MCF 10A (cell line): ENCODE measurements at regions not wholly inside any gene's neighbourhood (a gene's known extent, or its start where the extent isn't known, plus 50 kb on each side); places are given as distances from the start of the nearest gene placed in this dataset.
A peak's percentile ranks its signal among the peaks of the same experiment; 100 is the strongest.

Experiments used
- BruUV-seq: library from RNA; stranded (reverse); fragments of 400-500 nt; replicated peaks from 2 replicates; lab custom pipeline; 2021; lab: Mats Ljungman, UMichigan
- CTCF ChIA-PET: fragments of 300-600 bp; sonication (Branson Sonifier 250); formaldehyde crosslinking; extraction: SDS; loops from one replicate; lab custom pipeline; 2021; ENCODE audit warnings: antibody characterized with exemption, inconsistent platforms; lab: Yijun Ruan, JAX
- POLR2A ChIA-PET: fragments of 300-600, 350-650 bp; sonication (Branson Sonifier 250); formaldehyde crosslinking; extraction: SDS; loops from one replicate; lab custom pipeline; 2020; ENCODE audit warnings: antibody characterized with exemption, inconsistent platforms; lab: Yijun Ruan, JAX
- DNase-seq: peaks from one replicate; pipeline ENCODE4 v3.0.0-alpha.2; 2018; ENCODE audit not compliant: unreplicated experiment
- H3K27ac Mint-ChIP-seq: one replicate; pipeline ENCODE4 v1.8.0; 2022; ENCODE audit warnings: mild to moderate bottlenecking, low read depth, mixed read lengths; ENCODE audit not compliant: unreplicated experiment
- H3K27me3 Mint-ChIP-seq: one replicate; pipeline ENCODE4 v1.8.0; 2022; ENCODE audit warnings: mixed read lengths; ENCODE audit not compliant: insufficient read depth, unreplicated experiment
- H3K36me3 Mint-ChIP-seq: one replicate; pipeline ENCODE4 v1.8.0; 2022; ENCODE audit warnings: mild to moderate bottlenecking, moderate library complexity, mixed read lengths; ENCODE audit not compliant: insufficient read depth, unreplicated experiment
- H3K4me1 Mint-ChIP-seq: one replicate; pipeline ENCODE4 v1.8.0; 2022; ENCODE audit warnings: mixed read lengths; ENCODE audit not compliant: insufficient read depth, unreplicated experiment
- H3K4me3 Mint-ChIP-seq: one replicate; pipeline ENCODE4 v1.8.0; 2022; ENCODE audit warnings: mild to moderate bottlenecking, moderate library complexity, mixed read lengths; ENCODE audit not compliant: unreplicated experiment
- H3K9me3 Mint-ChIP-seq: one replicate; pipeline ENCODE4 v1.8.0; 2022; ENCODE audit warnings: mixed read lengths; ENCODE audit not compliant: unreplicated experiment
- CTCF ChIP-seq: fragments of 200-600 bp; IDR thresholded peaks from one replicate; pipeline ENCODE4 v1.8.0; 2022; ENCODE audit warnings: antibody characterized with exemption, mild to moderate bottlenecking; ENCODE audit not compliant: unreplicated experiment
- intact Hi-C: fragments of 100-400 bp; cut with micrococcal nuclease; formaldehyde crosslinking; loops from 2 replicates; pipeline ENCODE4 v1.14.1; 2022

DNA sequence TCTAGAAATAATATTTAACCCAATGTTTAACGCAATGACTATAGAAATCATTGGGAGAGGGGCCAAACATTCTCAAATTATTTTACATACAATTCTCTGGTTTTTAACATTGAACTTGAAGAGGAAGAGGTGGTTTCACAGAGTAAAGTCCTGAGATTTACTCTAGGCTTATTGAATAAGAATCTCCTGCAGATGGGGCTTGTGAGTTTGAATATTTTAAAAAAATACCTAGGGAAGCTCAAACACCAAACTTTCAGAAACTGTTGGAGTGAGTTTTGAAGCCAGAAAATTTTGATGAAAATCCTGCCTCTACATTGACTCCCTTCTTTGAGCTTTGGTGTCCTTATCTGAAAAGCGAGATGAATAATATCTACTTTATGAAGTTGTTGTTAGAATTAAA, 906.6 kb downstream of the TUSC7 start:
- H3K27me3 Mint-ChIP-seq: no peaks in the 10 kb centered on the region
- peak; percentile 11 for TF ChIP-seq CTCF

DNA sequence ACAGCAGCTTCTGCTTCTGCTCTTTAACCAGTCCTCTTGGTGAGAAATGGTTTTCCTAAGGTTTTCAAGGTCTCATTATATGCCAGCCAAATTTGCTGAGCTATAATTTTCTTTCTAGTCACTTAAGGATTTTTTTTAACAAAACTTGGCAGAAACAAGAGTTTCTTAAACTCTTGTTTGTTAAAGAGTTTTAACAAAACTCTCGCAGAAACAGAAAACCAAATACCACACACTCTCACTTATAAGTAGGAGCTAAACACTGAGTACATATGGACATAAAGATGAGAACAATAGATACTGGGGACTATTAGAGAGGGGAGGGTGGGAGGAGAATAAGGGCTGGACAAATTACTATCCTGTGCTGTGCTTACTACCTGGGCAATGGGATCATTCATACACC, 908.3 kb downstream of the TUSC7 start:
- no peak for DNase-seq
- Mint-ChIP-seq H3K36me3 (no peaks in the 10 kb centered on the region), H3K9me3 (no peaks in the 10 kb centered on the region), H3K27me3 (no peaks in the 10 kb centered on the region), H3K4me1 (peaks cover 11% of the 10 kb centered on the region), H3K27ac (no peak overlapping the region), H3K4me3 (no peak overlapping the region)
- TF ChIP-seq CTCF: no peak
- ChIA-PET CTCF (interaction anchor here (1.3 kb wide), 1 partner anchor 103 kb away, joined by 3 read pairs; no protein-coding TSS in a partner anchor), POLR2A (interaction anchor here (0.6 kb wide), 1 partner anchor 19 kb away, joined by 4 read pairs; no protein-coding TSS in a partner anchor)
- BruUV-seq: no TSS peak
- intact Hi-C loops: loop anchor here (10.0 kb wide), 2 partner anchors 377 to 1007 kb away; no protein-coding TSS in a partner anchor

More for the DNA sequence above, 906.6 kb downstream of the TUSC7 start:
- intact Hi-C loops: loop anchor here (1.0 to 10.0 kb wide), 3 partner anchors 103 to 1009 kb away; no protein-coding TSS in a partner anchor
- ChIA-PET CTCF (interaction anchor here (1.1 to 1.6 kb wide), 3 partner anchors 10 to 59 kb away, joined by 3 to 5 read pairs (median 4); no protein-coding TSS in a partner anchor), POLR2A (interaction anchor here (0.6 kb wide), 1 partner anchor 64 kb away, joined by 3 read pairs; no protein-coding TSS in a partner anchor)
- DNase-seq: no peak
- Mint-ChIP-seq H3K4me3 (no peak overlapping the region), H3K27ac (no peak overlapping the region), H3K36me3 (no peaks in the 10 kb centered on the region), H3K9me3 (no peaks in the 10 kb centered on the region), H3K4me1 (no peaks in the 10 kb centered on the region)
- BruUV-seq: no TSS peak

DNA sequence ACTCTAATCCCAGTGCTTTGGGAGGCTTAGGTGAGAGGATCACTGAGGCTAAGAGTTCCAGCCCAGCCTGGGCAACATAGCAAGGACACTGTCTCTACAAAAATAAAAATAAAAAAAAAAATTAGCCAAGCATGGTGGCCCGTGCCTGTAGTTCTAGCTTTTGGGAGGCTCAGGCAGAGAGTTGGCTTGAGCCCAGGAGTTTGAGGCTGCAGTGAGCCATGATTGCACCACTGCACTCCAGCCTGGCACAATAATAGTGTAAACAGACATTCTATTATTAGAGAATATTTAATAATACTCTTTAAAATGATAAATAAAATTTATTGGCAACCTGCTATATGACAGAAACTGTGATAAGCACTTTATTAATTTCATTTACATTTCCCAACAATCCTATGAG, 908.9 kb downstream of the TUSC7 start:
- intact Hi-C loops: loop anchor here (10.0 kb wide), 2 partner anchors 376 to 1006 kb away; no protein-coding TSS in a partner anchor
- H3K27ac Mint-ChIP-seq: no peak overlapping the region
- no peak for DNase-seq
- ChIA-PET CTCF (interaction anchor here (1.3 kb wide), 1 partner anchor 102 kb away, joined by 3 read pairs; no protein-coding TSS in a partner anchor), POLR2A (no interaction called here)
- no peaks in the 10 kb centered on the region for H3K36me3 Mint-ChIP-seq
- no peaks in the 10 kb centered on the region for H3K27me3 Mint-ChIP-seq
- no peak overlapping the region for H3K4me3 Mint-ChIP-seq
- BruUV-seq: no TSS peak
- peaks cover 11% of the 10 kb centered on the region for H3K4me1 Mint-ChIP-seq
- TF ChIP-seq CTCF: no peak
- no peaks in the 10 kb centered on the region for H3K9me3 Mint-ChIP-seq

DNA sequence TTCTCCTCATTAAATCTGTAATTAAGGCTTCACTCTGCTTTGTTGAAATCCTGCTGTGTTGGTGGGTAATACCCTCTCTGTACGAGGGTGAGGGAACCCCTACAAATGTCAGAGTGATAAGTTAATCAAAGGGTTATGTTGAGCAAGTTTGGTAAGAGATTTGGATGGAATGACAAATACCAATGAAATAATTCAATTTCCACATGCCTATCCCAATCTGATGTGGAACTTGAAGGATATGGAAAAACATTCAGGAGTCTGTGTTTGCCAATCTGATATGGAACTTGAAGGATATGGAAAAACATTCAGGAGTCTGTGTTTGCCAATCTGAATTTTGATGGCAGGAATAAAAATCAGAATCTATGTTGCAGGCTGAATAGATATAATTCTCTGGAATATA, 910.2 kb downstream of the TUSC7 start:
- no TSS peak for BruUV-seq
- DNase-seq: no peak
- POLR2A ChIA-PET: no interaction called here
- no peaks in the 10 kb centered on the region for H3K27me3 Mint-ChIP-seq
- no peak overlapping the region for H3K27ac Mint-ChIP-seq
- no peaks in the 10 kb centered on the region for H3K9me3 Mint-ChIP-seq
- no peak overlapping the region for H3K4me3 Mint-ChIP-seq
- peaks cover 16% of the 10 kb centered on the region for H3K4me1 Mint-ChIP-seq
- TF ChIP-seq CTCF: no peak
- CTCF ChIA-PET: no interaction called here
- intact Hi-C loops: loop anchor here (10.0 kb wide), 2 partner anchors 375 to 1005 kb away; no protein-coding TSS in a partner anchor
- H3K36me3 Mint-ChIP-seq: no peaks in the 10 kb centered on the region
